Neural progenitor cell (in vitro differentiated cells): ENCODE measurements at regions not wholly inside any gene's neighbourhood (a gene's known extent, or its start where the extent isn't known, plus 50 kb on each side); places are given as distances from the start of the nearest gene placed in this dataset.

Experiments
- DNase-seq: peaks from one replicate; pipeline ENCODE4 v3.0.0-alpha.2; 2016; ENCODE audit warnings: low spot score
- H2AFZ ChIP-seq: fragments of 200-600 bp; sonication (generic); replicated peaks from 2 replicates; pipeline ENCODE4 v1.6.1; 2016; ENCODE audit warnings: antibody characterized with exemption
- H3F3A ChIP-seq: fragments of 200-600 bp; sonication (generic); 2 replicates; pipeline ENCODE4 v1.6.1; 2016; ENCODE audit warnings: antibody characterized with exemption, low read depth
- H3K27ac ChIP-seq: fragments of 200-600 bp; sonication (generic); 2 replicates; pipeline ENCODE4 v1.5.1; 2016; ENCODE audit warnings: mild to moderate bottlenecking
- H3K27me3 ChIP-seq: fragments of 200-600 bp; sonication (generic); 2 replicates; pipeline ENCODE4 v1.6.1; 2016; ENCODE audit warnings: mild to moderate bottlenecking, moderate library complexity
- H3K36me3 ChIP-seq: fragments of 200-600 bp; sonication (generic); 2 replicates; pipeline ENCODE4 v1.5.1; 2016
- H3K4me1 ChIP-seq: fragments of 200-600 bp; sonication (generic); 2 replicates; pipeline ENCODE4 v1.6.1; 2016; ENCODE audit warnings: mixed run types
- H3K4me2 ChIP-seq: fragments of 200-600 bp; sonication (generic); 2 replicates; pipeline ENCODE4 v1.6.1; 2016
- H3K4me3 ChIP-seq: fragments of 200-600 bp; sonication (generic); 2 replicates; pipeline ENCODE4 v1.5.1; 2016
- H3K79me2 ChIP-seq: fragments of 200-600 bp; sonication (generic); 2 replicates; pipeline ENCODE4 v1.6.1; 2016; ENCODE audit warnings: low read depth
- H3K9ac ChIP-seq: fragments of 200-600 bp; sonication (generic); 2 replicates; pipeline ENCODE4 v1.6.1; 2016
- H3K9me3 ChIP-seq: fragments of 200-600 bp; sonication (generic); 2 replicates; pipeline ENCODE4 v1.5.1; 2016; ENCODE audit warnings: low read depth
- H4K20me1 ChIP-seq: fragments of 200-600 bp; sonication (generic); 2 replicates; pipeline ENCODE4 v1.6.1; 2016; ENCODE audit warnings: low read depth
- H3K27ac Mint-ChIP-seq: 3 replicates; pipeline ENCODE4 v1.8.0; 2021; ENCODE audit warnings: mixed read lengths
- H3K27me3 Mint-ChIP-seq: 2 replicates; pipeline ENCODE4 v1.8.0; 2022; ENCODE audit warnings: low read depth, mild to moderate bottlenecking, inconsistent platforms, moderate library complexity, mixed read lengths; ENCODE audit not compliant: insufficient read depth
- H3K36me3 Mint-ChIP-seq: 3 replicates; pipeline ENCODE4 v1.8.0; 2021; ENCODE audit warnings: mixed read lengths
- H3K4me1 Mint-ChIP-seq: 3 replicates; pipeline ENCODE4 v1.8.0; 2021; ENCODE audit warnings: mixed read lengths
- H3K4me3 Mint-ChIP-seq: 3 replicates; pipeline ENCODE4 v1.8.0; 2021; ENCODE audit warnings: mild to moderate bottlenecking, moderate library complexity, mixed read lengths
- H3K9me3 Mint-ChIP-seq: 3 replicates; pipeline ENCODE4 v1.8.0; 2020; ENCODE audit warnings: mixed read lengths
- CTCF ChIP-seq: fragments of 200-600 bp; sonication (generic); IDR thresholded peaks from 2 replicates; pipeline ENCODE4 v1.5.1; 2017; ENCODE audit warnings: antibody characterized with exemption, mild to moderate bottlenecking
- EZH2 ChIP-seq: fragments of 200-600 bp; sonication (generic); IDR thresholded peaks from 2 replicates; pipeline ENCODE4 v1.6.1; 2017; ENCODE audit warnings: antibody characterized with exemption, mild to moderate bottlenecking, moderate library complexity
- EZH2phosphoT487 ChIP-seq: fragments of 200-600 bp; sonication (generic); IDR thresholded peaks from 2 replicates; pipeline ENCODE4 v1.6.1; 2017; ENCODE audit warnings: antibody characterized with exemption

- TF ChIP-seq EZH2 (no peak), CTCF (peak; percentile 32)
- Histone ChIP-seq H3K9me3 (no peaks in the 10 kb centered on the region), H3K4me2 (no peak overlapping the region), H3K4me1 (no peaks in the 10 kb centered on the region), H3K36me3 (no peaks in the 10 kb centered on the region), H4K20me1 (no peaks in the 10 kb centered on the region), H3F3A (no peaks in the 10 kb centered on the region), H3K4me3 (no peak overlapping the region), H3K27me3 (no peaks in the 10 kb centered on the region), H3K9ac (no peak overlapping the region), H2AFZ (no peak overlapping the region), H3K79me2 (no peaks in the 10 kb centered on the region), H3K27ac (no peak overlapping the region)
- Mint-ChIP-seq H3K4me3 (no peak overlapping the region), H3K4me1 (peaks cover 15% of the 10 kb centered on the region), H3K27ac (no peak overlapping the region), H3K9me3 (peaks cover 5% of the 10 kb centered on the region), H3K27me3 (peaks cover 15% of the 10 kb centered on the region), H3K36me3 (no peaks in the 10 kb centered on the region)
- no peak for DNase-seq
Measured at GRCh38 chr10:113283189-113283588, 269.7 kb upstream of the HABP2 start.

GRCh38 chr10:113284635-113285034 is 268.2 kb upstream of the HABP2 start:
- Mint-ChIP-seq H3K4me1 (peaks cover 15% of the 10 kb centered on the region), H3K27me3 (peaks cover 15% of the 10 kb centered on the region), H3K9me3 (peaks cover 2% of the 10 kb centered on the region), H3K27ac (no peak overlapping the region), H3K36me3 (no peaks in the 10 kb centered on the region), H3K4me3 (no peak overlapping the region)
- Histone ChIP-seq H3K27ac (no peak overlapping the region), H3K9me3 (no peaks in the 10 kb centered on the region), H3K79me2 (no peaks in the 10 kb centered on the region), H3K4me1 (no peaks in the 10 kb centered on the region), H3K4me3 (no peak overlapping the region), H4K20me1 (no peaks in the 10 kb centered on the region), H3K4me2 (no peak overlapping the region), H3K9ac (no peak overlapping the region), H3K27me3 (no peaks in the 10 kb centered on the region), H2AFZ (no peak overlapping the region), H3F3A (no peaks in the 10 kb centered on the region), H3K36me3 (no peaks in the 10 kb centered on the region)
- DNase-seq, result no peak
- TF ChIP-seq EZH2phosphoT487, result no peak
- TF ChIP-seq EZH2, result no peak

- H3K27ac Mint-ChIP-seq, result no peak overlapping the region
Measured at GRCh38 chr10:113285305-113285704, 267.5 kb upstream of the HABP2 start.

More at GRCh38 chr10:113285305-113285704, 267.5 kb upstream of the HABP2 start:
- H3K4me3 ChIP-seq, result no peak overlapping the region
- Mint-ChIP-seq H3K27me3 (peaks cover 15% of the 10 kb centered on the region), H3K4me3 (no peak overlapping the region), H3K9me3 (no peaks in the 10 kb centered on the region), H3K4me1 (peaks cover 15% of the 10 kb centered on the region), H3K36me3 (no peaks in the 10 kb centered on the region)
- no peak for DNase-seq
- no peaks in the 10 kb centered on the region for H3F3A ChIP-seq
- no peaks in the 10 kb centered on the region for H3K79me2 ChIP-seq
- H2AFZ ChIP-seq, result peak overlapping the region; percentile 26
- no peak for TF ChIP-seq EZH2
- TF ChIP-seq EZH2phosphoT487, result no peak
- TF ChIP-seq CTCF, result no peak
- no peaks in the 10 kb centered on the region for H3K27me3 ChIP-seq
- H3K4me1 ChIP-seq, result peaks cover under 1% of the 10 kb centered on the region
- H3K4me2 ChIP-seq, result no peak overlapping the region
- H3K36me3 ChIP-seq, result no peaks in the 10 kb centered on the region
- no peak overlapping the region for H3K27ac ChIP-seq
- no peaks in the 10 kb centered on the region for H3K9me3 ChIP-seq
- H3K9ac ChIP-seq, result no peak overlapping the region
- no peaks in the 10 kb centered on the region for H4K20me1 ChIP-seq
